Ishikawa (cell line): ENCODE measurements at regions not wholly inside any gene's neighbourhood (a gene's known extent, or its start where the extent isn't known, plus 50 kb on each side); places are given as distances from the start of the nearest gene placed in this dataset.

Experiments
- CEBPB ChIP-seq: IDR thresholded peaks from 2 replicates; pipeline ENCODE4 v1.6.1; 2012
- CREB1 ChIP-seq: IDR thresholded peaks from 2 replicates; pipeline ENCODE4 v1.6.1; 2012; ENCODE audit warnings: low read depth
- EGR1 ChIP-seq: IDR thresholded peaks from 2 replicates; pipeline ENCODE4 v1.6.1; 2012
- EP300 ChIP-seq: IDR thresholded peaks from 2 replicates; pipeline ENCODE4 v1.6.1; 2012; ENCODE audit warnings: borderline replicate concordance
- FOXM1 ChIP-seq: IDR thresholded peaks from 2 replicates; pipeline ENCODE4 v1.6.1; 2012; ENCODE audit warnings: low read depth, borderline replicate concordance
- NFIC ChIP-seq: IDR thresholded peaks from 2 replicates; pipeline ENCODE4 v1.6.1; 2012
- RAD21 ChIP-seq: IDR thresholded peaks from 2 replicates; pipeline ENCODE4 v1.6.1; 2012; ENCODE audit warnings: low read depth
- TAF1 ChIP-seq: IDR thresholded peaks from 2 replicates; pipeline ENCODE4 v1.6.1; 2012; ENCODE audit warnings: low read depth, mild to moderate bottlenecking
- TCF12 ChIP-seq: IDR thresholded peaks from 2 replicates; pipeline ENCODE4 v1.6.1; 2012; ENCODE audit warnings: low read depth
- TEAD4 ChIP-seq: IDR thresholded peaks from 2 replicates; pipeline ENCODE4 v1.6.1; 2012
- YY1 ChIP-seq: IDR thresholded peaks from 2 replicates; pipeline ENCODE4 v1.6.1; 2012; ENCODE audit warnings: low read depth
- TF ChIP-seq, protein P1 (sequence below): IDR thresholded peaks from 2 replicates; pipeline ENCODE4 v1.6.1; 2012
- TF ChIP-seq, protein P2 (sequence below): IDR thresholded peaks from 2 replicates; pipeline ENCODE4 v1.6.1; 2012; ENCODE audit warnings: low read depth, mild to moderate bottlenecking
- TF ChIP-seq, protein P3 (sequence below): IDR thresholded peaks from 2 replicates; pipeline ENCODE4 v1.6.1; 2012

DNA sequence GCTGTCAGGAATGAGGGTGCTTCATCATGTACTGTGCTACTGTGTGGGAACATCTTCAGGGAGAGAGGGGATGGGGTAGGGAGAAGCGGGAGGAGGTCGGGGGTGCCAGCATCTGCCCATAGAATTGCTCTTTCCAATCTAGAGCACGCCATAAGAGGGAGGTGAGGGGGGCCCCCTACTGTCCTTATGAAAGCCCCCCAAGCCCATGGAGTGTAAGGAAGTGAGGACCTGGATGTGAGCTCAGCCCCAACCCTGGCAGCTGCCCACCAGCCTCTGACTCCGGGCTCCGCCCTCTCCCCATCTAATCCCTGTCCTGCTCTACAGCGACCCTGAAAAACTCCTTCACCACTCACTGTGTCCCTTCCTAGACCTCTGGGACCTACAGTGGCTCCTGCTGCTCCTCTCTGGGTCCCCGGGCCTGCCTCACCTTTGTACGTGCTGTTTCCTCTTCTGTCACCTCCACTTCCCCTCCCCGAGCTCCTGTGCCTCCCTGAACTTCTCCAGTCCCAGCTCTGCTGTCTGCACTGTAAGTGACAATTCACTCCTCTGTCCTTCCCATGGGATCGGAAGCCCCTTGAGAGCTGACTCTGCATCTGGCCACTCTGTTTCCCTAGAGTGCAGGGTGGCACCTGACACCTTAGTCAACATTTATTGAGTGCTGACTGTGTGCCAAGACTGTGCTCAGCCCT is 269.4 kb downstream of the PTPRU start:
- TF ChIP-seq CEBPB: no peak
- TF ChIP-seq, protein P1, sequence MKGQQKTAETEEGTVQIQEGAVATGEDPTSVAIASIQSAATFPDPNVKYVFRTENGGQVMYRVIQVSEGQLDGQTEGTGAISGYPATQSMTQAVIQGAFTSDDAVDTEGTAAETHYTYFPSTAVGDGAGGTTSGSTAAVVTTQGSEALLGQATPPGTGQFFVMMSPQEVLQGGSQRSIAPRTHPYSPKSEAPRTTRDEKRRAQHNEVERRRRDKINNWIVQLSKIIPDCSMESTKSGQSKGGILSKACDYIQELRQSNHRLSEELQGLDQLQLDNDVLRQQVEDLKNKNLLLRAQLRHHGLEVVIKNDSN: no peak
- no peak for TF ChIP-seq EGR1
- TF ChIP-seq EP300: no peak
- no peak for TF ChIP-seq RAD21
- TF ChIP-seq, protein P2, sequence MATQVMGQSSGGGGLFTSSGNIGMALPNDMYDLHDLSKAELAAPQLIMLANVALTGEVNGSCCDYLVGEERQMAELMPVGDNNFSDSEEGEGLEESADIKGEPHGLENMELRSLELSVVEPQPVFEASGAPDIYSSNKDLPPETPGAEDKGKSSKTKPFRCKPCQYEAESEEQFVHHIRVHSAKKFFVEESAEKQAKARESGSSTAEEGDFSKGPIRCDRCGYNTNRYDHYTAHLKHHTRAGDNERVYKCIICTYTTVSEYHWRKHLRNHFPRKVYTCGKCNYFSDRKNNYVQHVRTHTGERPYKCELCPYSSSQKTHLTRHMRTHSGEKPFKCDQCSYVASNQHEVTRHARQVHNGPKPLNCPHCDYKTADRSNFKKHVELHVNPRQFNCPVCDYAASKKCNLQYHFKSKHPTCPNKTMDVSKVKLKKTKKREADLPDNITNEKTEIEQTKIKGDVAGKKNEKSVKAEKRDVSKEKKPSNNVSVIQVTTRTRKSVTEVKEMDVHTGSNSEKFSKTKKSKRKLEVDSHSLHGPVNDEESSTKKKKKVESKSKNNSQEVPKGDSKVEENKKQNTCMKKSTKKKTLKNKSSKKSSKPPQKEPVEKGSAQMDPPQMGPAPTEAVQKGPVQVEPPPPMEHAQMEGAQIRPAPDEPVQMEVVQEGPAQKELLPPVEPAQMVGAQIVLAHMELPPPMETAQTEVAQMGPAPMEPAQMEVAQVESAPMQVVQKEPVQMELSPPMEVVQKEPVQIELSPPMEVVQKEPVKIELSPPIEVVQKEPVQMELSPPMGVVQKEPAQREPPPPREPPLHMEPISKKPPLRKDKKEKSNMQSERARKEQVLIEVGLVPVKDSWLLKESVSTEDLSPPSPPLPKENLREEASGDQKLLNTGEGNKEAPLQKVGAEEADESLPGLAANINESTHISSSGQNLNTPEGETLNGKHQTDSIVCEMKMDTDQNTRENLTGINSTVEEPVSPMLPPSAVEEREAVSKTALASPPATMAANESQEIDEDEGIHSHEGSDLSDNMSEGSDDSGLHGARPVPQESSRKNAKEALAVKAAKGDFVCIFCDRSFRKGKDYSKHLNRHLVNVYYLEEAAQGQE: no peak
- TF ChIP-seq CREB1: no peak
- TF ChIP-seq YY1: no peak
- TF ChIP-seq TAF1: no peak
- TF ChIP-seq, protein P3, sequence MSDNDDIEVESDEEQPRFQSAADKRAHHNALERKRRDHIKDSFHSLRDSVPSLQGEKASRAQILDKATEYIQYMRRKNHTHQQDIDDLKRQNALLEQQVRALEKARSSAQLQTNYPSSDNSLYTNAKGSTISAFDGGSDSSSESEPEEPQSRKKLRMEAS: no peak
- no peak for TF ChIP-seq NFIC
- TF ChIP-seq TCF12: no peak
- TF ChIP-seq TEAD4: no peak
- TF ChIP-seq FOXM1: no peak
